NB4 (cell line): ENCODE measurements at regions not wholly inside any gene's neighbourhood (a gene's known extent, or its start where the extent isn't known, plus 50 kb on each side); places are given as distances from the start of the nearest gene placed in this dataset.
A peak's percentile ranks its signal among the peaks of the same experiment; 100 is the strongest.

Experiments used
- MYC ChIP-seq: IDR thresholded peaks from 2 replicates; pipeline ENCODE4 v1.6.1; 2011; ENCODE audit warnings: low read depth, low read length
- TF ChIP-seq, protein P1 (sequence below): IDR thresholded peaks from one replicate; pipeline ENCODE4 v1.5.1; 2012; ENCODE audit warnings: low read depth, low read length
- TF ChIP-seq, protein P2 (sequence below): IDR thresholded peaks from 2 replicates; pipeline ENCODE4 v1.6.1; 2011; ENCODE audit warnings: low read depth, low read length

DNA sequence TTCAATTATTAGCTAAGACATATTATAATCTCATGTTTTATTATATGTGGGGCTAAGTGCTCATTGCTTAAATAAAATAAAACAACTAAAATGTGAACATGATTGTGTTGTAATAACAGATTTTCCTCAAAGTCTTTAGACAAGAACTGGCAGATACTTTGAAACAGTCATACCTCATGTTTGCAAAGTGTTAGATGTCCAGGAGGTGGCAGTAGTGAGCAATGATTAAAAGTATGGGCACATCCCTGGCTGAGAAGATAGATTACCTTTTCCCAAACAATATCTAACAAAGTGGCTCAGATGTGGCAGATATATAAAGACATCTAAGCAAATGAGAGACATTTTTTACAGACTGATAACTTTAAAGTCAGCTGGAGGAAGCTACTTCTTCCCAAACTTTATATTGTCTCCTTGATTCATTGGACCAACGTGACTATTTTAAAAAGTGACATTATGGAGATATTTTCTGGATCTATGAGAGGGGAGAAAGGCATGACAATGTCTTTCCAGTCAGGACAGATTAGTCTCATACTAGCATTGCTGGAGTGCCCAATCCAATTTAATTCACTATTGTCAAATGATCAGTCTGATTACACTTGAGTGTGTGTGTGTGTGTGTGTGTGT, 269.8 kb downstream of the S1PR1 start:
- TF ChIP-seq, protein P1, sequence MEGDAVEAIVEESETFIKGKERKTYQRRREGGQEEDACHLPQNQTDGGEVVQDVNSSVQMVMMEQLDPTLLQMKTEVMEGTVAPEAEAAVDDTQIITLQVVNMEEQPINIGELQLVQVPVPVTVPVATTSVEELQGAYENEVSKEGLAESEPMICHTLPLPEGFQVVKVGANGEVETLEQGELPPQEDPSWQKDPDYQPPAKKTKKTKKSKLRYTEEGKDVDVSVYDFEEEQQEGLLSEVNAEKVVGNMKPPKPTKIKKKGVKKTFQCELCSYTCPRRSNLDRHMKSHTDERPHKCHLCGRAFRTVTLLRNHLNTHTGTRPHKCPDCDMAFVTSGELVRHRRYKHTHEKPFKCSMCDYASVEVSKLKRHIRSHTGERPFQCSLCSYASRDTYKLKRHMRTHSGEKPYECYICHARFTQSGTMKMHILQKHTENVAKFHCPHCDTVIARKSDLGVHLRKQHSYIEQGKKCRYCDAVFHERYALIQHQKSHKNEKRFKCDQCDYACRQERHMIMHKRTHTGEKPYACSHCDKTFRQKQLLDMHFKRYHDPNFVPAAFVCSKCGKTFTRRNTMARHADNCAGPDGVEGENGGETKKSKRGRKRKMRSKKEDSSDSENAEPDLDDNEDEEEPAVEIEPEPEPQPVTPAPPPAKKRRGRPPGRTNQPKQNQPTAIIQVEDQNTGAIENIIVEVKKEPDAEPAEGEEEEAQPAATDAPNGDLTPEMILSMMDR, result peak; percentile 56
- TF ChIP-seq, protein P2, sequence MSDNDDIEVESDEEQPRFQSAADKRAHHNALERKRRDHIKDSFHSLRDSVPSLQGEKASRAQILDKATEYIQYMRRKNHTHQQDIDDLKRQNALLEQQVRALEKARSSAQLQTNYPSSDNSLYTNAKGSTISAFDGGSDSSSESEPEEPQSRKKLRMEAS, result no peak
- TF ChIP-seq MYC, result no peak
